HG02938 (cell line): ENCODE measurements at regions not wholly inside any gene's neighbourhood (a gene's known extent, or its start where the extent isn't known, plus 50 kb on each side); places are given as distances from the start of the nearest gene placed in this dataset.
"Not testable (repeated sequence)": the region's sequence is repeated elsewhere in the genome, so short reads cannot be mapped to it uniquely, and the experiment has no call there.

ENCODE experiments used
- ATAC-seq: cut with Tn5 transposase; IDR thresholded peaks from one replicate; pipeline ENCODE4 v1.9.1; 2021; ENCODE audit warnings: mild to moderate bottlenecking, moderate library complexity; ENCODE audit not compliant: unreplicated experiment

GRCh38 chr1:14332158-14332557 lies 266.3 kb upstream of the KAZN start:
- no peak for ATAC-seq

GRCh38 chr1:14334336-14335176 lies 263.9 kb upstream of the KAZN start:
- ATAC-seq = no peak

GRCh38 chr1:14338509-14338908 lies 260.0 kb upstream of the KAZN start:
- no peak for ATAC-seq

- ATAC-seq = no peak
Measured at GRCh38 chr1:14339288-14339687, 259.2 kb upstream of the KAZN start.

GRCh38 chr1:14340002-14340785 lies 258.3 kb upstream of the KAZN start:
- no peak for ATAC-seq

GRCh38 chr1:14341147-14341546 lies 257.3 kb upstream of the KAZN start:
- no peak for ATAC-seq

- no peak for ATAC-seq
Measured at GRCh38 chr1:14345946-14346550, 252.4 kb upstream of the KAZN start.

GRCh38 chr1:14347186-14347585 lies 251.3 kb upstream of the KAZN start:
- no peak for ATAC-seq

- no peak for ATAC-seq
Measured at GRCh38 chr1:14347776-14348175, 250.7 kb upstream of the KAZN start.

GRCh38 chr1:14350197-14350596 lies 248.3 kb upstream of the KAZN start:
- no peak for ATAC-seq

- ATAC-seq = no peak
Measured at GRCh38 chr1:14352897-14353296, 245.6 kb upstream of the KAZN start.

GRCh38 chr1:14361005-14361404 lies 237.5 kb upstream of the KAZN start:
- ATAC-seq = not testable (repeated sequence)

GRCh38 chr1:14362331-14362730 lies 236.2 kb upstream of the KAZN start:
- ATAC-seq = no peak

GRCh38 chr1:14363036-14363590 lies 235.4 kb upstream of the KAZN start:
- ATAC-seq = no peak

GRCh38 chr1:14363707-14364413 lies 234.6 kb upstream of the KAZN start:
- no peak for ATAC-seq

- ATAC-seq = no peak
Measured at GRCh38 chr1:14365301-14365988, 233.0 kb upstream of the KAZN start.

GRCh38 chr1:14366091-14367018 lies 232.1 kb upstream of the KAZN start:
- no peak for ATAC-seq

GRCh38 chr1:14367451-14367850 lies 231.0 kb upstream of the KAZN start:
- ATAC-seq = no peak
